Gastrocnemius medialis (tissue), 4 donors: ENCODE measurements at regions not wholly inside any gene's neighbourhood (a gene's known extent, or its start where the extent isn't known, plus 50 kb on each side); places are given as distances from the start of the nearest gene placed in this dataset.

Experiments
- ATAC-seq, 2 donors: fragments of 150-250 bp; one replicate each; pipeline ENCODE4 v1.9.1; 2016
- DNase-seq, 2 donors: peaks; one replicate each; pipeline ENCODE4 v3.0.0-alpha.2; 2019
- H3K27ac ChIP-seq, 4 donors: fragments of 200-600 bp; sonication (generic); 1 replicate in 1 of 4; 2 replicates in 3 of 4; pipeline ENCODE4 v1.5.1; 2016 to 2018; ENCODE audit warnings: mild to moderate bottlenecking in 2 of 4, moderate library complexity in 1 of 4
- H3K27me3 ChIP-seq, 3 donors: fragments of 200-600 bp; sonication (generic) in 2 of 3; 1 replicate in 1 of 3; 2 replicates in 2 of 3; pipeline versions ENCODE4 v1.5.1 to v1.6.0; 2016 to 2019; ENCODE audit warnings: mild to moderate bottlenecking in 1 of 3, moderate library complexity in 1 of 3
- H3K36me3 ChIP-seq, 2 donors: fragments of 200-600 bp; sonication (generic) in 1 of 2; one replicate each; pipeline ENCODE4 v1.5.1; 2017 to 2018
- H3K4me1 ChIP-seq, 2 donors: fragments of 200-600 bp; sonication (generic) in 1 of 2; one replicate each; pipeline ENCODE4 v1.5.1; 2016 to 2017; ENCODE audit warnings: mild to moderate bottlenecking in 2 of 2
- H3K4me3 ChIP-seq, 4 donors: fragments of 200-600 bp; sonication (generic) in 3 of 4; 1 replicate in 1 of 4; 2 replicates in 3 of 4; pipeline ENCODE4 v1.5.1; 2016 to 2019; ENCODE audit warnings: mild to moderate bottlenecking in 2 of 4
- H3K9me3 ChIP-seq, 3 donors: fragments of 200-600 bp; sonication (generic) in 2 of 3; 1 replicate in 1 of 3; 2 replicates in 2 of 3; pipeline ENCODE4 v1.5.1; 2016 to 2019
- POLR2A ChIP-seq, 2 donors: fragments of 450-650 bp; IDR thresholded peaks; one replicate each; pipeline ENCODE4 v1.6.1; 2017; ENCODE audit warnings: antibody characterized with exemption in 2 of 2, mild to moderate bottlenecking in 2 of 2, moderate library complexity in 2 of 2
- in situ Hi-C, 4 donors: fragments of 200-750 bp; cut with MboI; loops; one replicate each; pipeline versions ENCODE4 v1.15.0 to v1.8.0; 2017; ENCODE audit warnings: low sequenced_read_pairs in 4 of 4
- intact Hi-C: fragments of 100-400 bp; cut with DNase I; formaldehyde crosslinking; loops from one replicate; pipeline ENCODE4 v1.15.1; 2023; ENCODE audit warnings: low total_unique reads
- TF ChIP-seq, protein P1 (sequence below), 5 experiments: fragments of 450-650 bp in 3 of 5; fragments of 200-600 bp in 2 of 5; sonication (generic) in 2 of 5; IDR thresholded peaks in 4 of 5; conservative IDR thresholded peaks in 1 of 5; 1 replicate in 4 of 5; 2 replicates in 1 of 5; pipeline ENCODE4 v1.5.1; 2016 to 2019; ENCODE audit warnings: antibody characterized with exemption in 5 of 5, mild to moderate bottlenecking in 3 of 5, moderate library complexity in 3 of 5

DNA sequence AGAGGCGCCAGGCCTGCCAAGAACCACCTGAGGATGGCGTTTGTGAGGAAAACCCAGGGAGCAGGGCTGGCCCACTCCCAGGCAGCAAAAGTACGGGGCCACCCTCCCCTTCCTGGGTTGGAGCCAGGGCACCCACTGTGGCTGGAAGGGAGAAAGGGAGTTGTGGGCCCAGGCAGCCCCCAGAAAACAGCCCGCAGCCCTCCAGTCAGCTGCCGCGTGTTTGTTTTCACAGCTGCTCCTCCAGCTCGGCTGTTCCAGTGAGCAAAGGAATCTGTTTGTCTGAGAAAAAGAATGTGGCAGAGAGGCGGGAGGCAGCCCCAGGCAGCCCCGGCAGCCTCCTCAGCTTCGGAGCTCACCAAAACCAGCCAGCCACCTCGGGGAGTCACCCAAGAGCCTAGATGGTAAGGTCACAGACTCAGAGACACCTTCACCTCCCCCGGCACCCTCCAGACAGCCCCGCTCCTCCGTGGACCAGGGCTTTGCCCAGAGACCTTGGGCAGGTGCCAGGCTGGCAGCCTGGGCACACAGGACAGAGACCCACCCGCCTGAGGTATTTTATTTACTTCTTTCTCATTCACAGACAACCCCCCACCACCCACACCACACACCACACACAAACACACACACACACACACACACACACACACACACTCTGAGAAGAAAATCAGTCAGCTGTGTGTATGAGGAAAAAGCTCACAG lies 338.1 kb downstream of the BCOR start:
- H3K27me3 ChIP-seq, result no peaks in the 10 kb centered on the region
- H3K4me1 ChIP-seq, result peaks cover 10 to 12% of the 10 kb centered on the region in 2 donors
- H3K27ac ChIP-seq, result no peak overlapping the region
- TF ChIP-seq POLR2A (IDR thresholded peaks at IDR 0.05), result no peak
- TF ChIP-seq, protein P1, sequence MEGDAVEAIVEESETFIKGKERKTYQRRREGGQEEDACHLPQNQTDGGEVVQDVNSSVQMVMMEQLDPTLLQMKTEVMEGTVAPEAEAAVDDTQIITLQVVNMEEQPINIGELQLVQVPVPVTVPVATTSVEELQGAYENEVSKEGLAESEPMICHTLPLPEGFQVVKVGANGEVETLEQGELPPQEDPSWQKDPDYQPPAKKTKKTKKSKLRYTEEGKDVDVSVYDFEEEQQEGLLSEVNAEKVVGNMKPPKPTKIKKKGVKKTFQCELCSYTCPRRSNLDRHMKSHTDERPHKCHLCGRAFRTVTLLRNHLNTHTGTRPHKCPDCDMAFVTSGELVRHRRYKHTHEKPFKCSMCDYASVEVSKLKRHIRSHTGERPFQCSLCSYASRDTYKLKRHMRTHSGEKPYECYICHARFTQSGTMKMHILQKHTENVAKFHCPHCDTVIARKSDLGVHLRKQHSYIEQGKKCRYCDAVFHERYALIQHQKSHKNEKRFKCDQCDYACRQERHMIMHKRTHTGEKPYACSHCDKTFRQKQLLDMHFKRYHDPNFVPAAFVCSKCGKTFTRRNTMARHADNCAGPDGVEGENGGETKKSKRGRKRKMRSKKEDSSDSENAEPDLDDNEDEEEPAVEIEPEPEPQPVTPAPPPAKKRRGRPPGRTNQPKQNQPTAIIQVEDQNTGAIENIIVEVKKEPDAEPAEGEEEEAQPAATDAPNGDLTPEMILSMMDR (IDR thresholded peaks at IDR 0.05 in 4 of 5, conservative IDR thresholded peaks at IDR 0.05 in 1 of 5), result no peak
- no peak for ATAC-seq
- no peaks in the 10 kb centered on the region for H3K36me3 ChIP-seq
- H3K4me3 ChIP-seq, result no peak overlapping the region
- no peak for DNase-seq
- H3K9me3 ChIP-seq, result no peaks in the 10 kb centered on the region
- intact Hi-C loops, result no loop called here
- in situ Hi-C loops, result no loop called here

DNA sequence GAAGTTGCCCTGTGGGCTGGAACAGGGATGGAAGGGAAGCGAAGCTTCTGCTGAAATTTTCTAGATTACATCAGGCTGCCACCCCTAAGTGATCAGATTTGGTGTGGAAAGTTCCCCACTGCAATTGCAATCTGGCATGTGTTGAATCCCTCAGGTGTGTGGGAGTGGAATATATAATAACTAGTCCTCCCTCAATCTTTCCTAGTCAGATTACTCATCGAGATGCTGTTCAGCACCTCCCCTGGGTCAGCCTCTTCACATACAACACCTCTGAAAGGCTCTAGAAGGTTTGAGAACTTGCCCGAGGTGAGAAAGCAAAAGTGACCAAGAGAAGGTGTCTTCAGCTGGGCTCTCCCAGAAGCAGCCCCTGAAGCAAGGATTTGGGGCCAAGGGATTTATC lies 336.8 kb downstream of the BCOR start:
- Histone ChIP-seq H3K4me3 (no peak overlapping the region), H3K27me3 (no peaks in the 10 kb centered on the region), H3K4me1 (peaks cover 3 to 10% of the 10 kb centered on the region in 2 donors), H3K36me3 (no peaks in the 10 kb centered on the region), H3K27ac (no peak overlapping the region), H3K9me3 (no peaks in the 10 kb centered on the region)
- DNase-seq, result no peak
- TF ChIP-seq, protein P1 (IDR thresholded peaks at IDR 0.05 in 4 of 5, conservative IDR thresholded peaks at IDR 0.05 in 1 of 5), result no peak
- no peak for TF ChIP-seq POLR2A (IDR thresholded peaks at IDR 0.05)
- intact Hi-C loops, result no loop called here
- in situ Hi-C loops, result no loop called here
- ATAC-seq, result no peak

DNA sequence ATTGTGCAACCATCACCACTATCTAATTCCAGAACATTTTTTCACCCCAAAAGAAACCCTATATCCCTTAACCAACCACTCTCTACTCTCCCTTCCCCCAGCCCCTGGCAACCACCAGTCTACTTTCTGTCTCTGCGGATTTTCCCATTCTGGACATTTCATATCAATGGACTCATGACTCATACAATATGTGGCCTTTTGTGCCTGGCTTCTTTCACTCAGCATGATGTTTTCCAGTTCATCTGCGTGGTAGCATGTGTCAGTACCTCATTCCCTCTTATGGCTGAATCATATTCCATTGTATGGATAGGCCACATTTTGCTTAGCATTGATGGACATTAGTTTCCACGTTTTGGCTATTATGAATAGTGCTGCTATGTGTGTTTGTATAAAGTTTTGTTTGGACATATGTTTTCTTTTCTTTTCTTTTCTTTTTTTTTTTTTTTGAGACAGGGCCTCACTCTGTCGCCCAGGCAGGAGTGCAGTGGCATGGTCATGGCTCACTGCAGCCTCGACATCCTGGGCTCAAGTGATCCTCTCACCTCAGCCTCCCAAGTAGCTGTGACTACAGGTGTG lies 335.4 kb downstream of the BCOR start:
- ATAC-seq (no peak), DNase-seq (no peak)
- Histone ChIP-seq H3K27ac (no peak overlapping the region), H3K4me3 (no peak overlapping the region), H3K36me3 (no peaks in the 10 kb centered on the region), H3K4me1 (peaks cover 0 to 11% of the 10 kb centered on the region in 2 donors), H3K9me3 (no peaks in the 10 kb centered on the region), H3K27me3 (no peaks in the 10 kb centered on the region)
- TF ChIP-seq POLR2A (IDR thresholded peaks at IDR 0.05), result no peak
- TF ChIP-seq, protein P1 (IDR thresholded peaks at IDR 0.05 in 4 of 5, conservative IDR thresholded peaks at IDR 0.05 in 1 of 5), result no peak
- in situ Hi-C loops (no loop called here), intact Hi-C loops (no loop called here)

DNA sequence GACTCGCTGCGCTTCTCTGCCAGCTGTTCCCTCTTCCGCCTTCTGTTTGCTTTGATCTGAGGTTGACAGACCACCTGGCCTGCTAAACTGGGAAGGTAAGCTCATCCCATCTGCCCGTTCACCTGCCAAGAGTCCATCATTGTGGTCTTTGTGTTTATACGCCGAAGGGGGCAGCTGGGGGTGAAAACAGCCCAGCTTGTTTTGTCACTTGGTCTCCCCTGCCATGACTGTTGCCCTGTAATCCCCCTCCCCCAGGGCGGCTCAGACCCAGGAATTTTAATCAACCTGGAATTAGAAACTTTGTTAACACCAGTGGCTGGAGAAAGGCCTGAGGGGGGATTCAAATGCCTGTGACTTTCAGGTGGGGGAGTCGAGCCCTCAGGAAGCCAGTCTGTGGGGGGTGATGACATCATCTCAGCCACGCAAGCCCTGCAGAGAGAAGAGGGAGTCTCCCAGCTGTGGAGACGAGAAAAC lies 333.3 kb downstream of the BCOR start:
- Histone ChIP-seq H3K27me3 (no peaks in the 10 kb centered on the region), H3K4me3 (no peak overlapping the region), H3K9me3 (no peaks in the 10 kb centered on the region), H3K27ac (no peak overlapping the region), H3K4me1 (peaks cover 0 to 7% of the 10 kb centered on the region in 2 donors), H3K36me3 (no peaks in the 10 kb centered on the region)
- intact Hi-C loops (no loop called here), in situ Hi-C loops (no loop called here)
- ATAC-seq, result no peak
- no peak for DNase-seq
- TF ChIP-seq, protein P1 (IDR thresholded peaks at IDR 0.05 in 4 of 5, conservative IDR thresholded peaks at IDR 0.05 in 1 of 5), result no peak
- TF ChIP-seq POLR2A (IDR thresholded peaks at IDR 0.05), result no peak
